HG03460 (cell line): ENCODE measurements at regions not wholly inside any gene's neighbourhood (a gene's known extent, or its start where the extent isn't known, plus 50 kb on each side); places are given as distances from the start of the nearest gene placed in this dataset.
"Not testable (repeated sequence)": the region's sequence is repeated elsewhere in the genome, so short reads cannot be mapped to it uniquely, and the experiment has no call there.

Source experiments
- ATAC-seq: cut with Tn5 transposase; IDR thresholded peaks from one replicate; pipeline ENCODE4 v1.9.1; 2021; ENCODE audit not compliant: unreplicated experiment

DNA sequence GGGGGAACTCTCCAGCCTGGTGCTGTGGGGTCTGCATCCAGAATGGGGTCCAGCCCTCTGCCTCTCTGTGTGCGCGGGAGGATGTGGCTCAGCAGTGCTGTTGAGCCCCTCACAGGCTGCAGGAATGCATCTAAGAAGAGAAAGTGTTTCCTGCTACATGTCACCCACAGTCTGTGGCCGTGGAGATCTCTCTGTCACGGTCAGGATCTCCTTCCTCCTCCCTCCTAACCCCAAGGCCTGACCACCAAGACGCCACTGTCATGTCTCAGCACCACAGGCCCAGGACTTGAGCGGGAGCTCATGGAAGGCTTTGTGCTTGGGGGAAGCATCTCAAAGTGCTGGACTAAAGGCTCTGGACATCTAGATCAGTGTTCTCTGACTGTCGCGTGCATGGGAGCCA, 90.1 kb downstream of the SREK1 start:
- ATAC-seq = no peak

DNA sequence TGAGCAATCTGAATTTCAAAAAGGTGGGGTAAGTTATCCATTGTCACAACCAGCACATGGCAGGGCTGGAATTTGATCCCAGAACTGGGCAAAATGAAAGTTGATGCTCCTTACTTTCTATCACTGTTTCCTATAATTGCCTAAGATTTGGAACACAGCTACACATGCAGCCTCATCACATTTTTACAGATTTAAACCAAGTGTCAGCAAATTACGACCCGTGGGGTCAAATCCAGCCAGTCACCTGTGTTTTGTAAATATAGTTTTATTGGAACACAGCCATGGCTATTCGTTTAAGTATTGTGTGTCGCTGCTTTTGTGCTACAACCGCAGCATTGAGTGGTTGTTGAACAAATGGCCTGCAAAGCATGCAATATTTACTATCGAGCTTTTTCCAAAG, 94.3 kb downstream of the SREK1 start:
- ATAC-seq = no peak

DNA sequence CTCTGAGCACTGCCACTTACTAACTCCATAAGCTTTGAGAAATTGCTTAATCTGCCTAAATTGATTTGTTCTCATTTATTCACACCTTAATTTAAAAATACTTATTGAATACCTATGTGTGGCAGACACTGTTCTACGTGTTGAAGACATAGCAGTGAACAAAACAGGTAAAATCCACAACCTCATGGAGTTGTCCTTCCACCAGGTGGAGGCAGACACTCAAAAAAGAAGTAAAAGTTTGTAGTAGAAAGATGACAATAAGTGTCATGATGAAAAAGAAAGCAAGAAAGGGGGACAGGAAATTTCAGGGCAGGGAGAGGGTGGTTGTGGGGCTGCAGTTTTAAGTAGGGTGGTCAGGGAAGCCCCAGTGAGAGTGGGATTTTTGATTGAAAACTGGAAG, 94.9 kb downstream of the SREK1 start:
- no peak for ATAC-seq

DNA sequence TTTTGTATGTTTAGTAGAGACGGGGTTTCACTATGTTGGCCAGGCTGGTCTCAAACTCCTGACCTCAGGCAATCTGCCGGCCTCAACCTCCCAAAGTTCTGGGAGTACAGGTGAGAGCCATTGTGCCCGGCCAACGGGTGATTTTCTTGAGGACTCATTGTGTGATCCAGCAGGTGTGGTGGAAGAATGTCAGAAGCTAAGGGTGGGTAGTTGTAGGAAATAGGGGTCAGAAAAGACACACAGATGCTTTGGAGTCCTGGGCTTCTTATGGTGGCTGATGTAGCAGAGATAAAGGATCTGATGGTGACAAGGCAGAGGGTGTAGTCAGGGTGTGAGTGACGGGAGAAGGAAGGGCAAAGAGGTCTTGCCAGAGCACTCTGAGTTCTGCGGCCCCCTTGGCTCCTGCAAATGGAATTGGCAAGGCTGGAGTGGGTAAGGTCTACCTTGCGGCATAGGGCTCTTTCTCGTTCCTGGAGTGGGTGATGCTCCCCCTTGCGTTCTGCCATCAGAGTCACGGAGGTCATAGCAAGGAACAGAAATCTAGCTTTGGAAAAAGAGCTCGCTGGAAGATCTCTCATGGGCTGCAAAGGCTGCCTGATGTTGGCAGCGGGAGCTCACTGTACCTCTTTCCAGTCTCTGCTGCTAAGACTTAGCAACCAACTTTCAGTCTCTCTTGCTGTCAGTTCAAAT, 97.2 kb downstream of the SREK1 start:
- no peak for ATAC-seq

DNA sequence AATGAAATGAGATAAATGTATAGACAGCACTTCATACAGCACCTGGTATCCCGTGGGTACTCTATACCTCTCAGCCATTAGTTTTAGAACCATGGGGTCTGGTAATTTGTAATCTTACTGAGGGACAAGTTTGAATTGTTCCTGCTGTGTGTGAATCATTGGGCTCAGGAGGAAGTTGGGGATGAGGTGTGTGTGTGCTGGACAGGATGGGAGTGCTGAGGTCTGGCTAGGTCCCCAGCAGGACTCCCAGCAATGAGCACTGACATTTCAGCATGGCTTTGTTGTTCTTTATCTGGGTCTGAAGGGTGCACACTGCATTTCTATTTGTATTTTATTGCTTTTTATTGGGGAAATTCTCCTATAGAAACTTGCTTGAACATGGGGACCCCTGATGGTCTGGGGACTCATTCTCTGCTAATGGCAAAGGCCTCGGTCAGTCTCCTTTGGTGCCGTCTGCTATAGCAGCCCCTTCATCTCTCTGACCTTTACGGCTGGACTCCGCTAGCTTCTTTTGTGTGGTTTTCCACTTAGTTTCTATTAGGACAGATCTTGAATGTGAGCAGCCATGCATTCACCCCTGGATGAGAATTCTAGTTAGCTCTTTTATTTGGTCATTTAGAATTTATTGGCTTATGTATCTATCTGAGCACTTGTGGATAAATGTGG, 98.1 kb downstream of the SREK1 start:
- ATAC-seq = no peak

DNA sequence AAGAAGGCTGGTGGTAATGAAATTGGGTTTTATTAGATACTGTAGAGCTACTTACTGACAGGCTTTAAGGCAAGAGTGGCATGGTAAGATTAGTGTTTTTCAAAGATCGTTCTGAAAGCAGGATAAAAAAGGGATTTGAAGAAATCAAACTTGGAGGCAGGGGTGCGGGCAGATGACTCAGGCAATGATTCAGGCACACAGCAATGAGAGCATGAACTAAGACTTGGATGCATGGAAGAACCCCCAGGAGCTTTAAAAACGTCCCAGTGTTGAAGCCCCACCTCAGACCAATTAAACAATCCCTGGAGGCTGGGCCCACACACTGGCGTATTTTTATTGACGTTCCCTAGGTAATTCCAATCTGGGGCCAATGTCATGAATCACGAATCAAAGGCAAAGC, 102.5 kb downstream of the SREK1 start:
- ATAC-seq = no peak

DNA sequence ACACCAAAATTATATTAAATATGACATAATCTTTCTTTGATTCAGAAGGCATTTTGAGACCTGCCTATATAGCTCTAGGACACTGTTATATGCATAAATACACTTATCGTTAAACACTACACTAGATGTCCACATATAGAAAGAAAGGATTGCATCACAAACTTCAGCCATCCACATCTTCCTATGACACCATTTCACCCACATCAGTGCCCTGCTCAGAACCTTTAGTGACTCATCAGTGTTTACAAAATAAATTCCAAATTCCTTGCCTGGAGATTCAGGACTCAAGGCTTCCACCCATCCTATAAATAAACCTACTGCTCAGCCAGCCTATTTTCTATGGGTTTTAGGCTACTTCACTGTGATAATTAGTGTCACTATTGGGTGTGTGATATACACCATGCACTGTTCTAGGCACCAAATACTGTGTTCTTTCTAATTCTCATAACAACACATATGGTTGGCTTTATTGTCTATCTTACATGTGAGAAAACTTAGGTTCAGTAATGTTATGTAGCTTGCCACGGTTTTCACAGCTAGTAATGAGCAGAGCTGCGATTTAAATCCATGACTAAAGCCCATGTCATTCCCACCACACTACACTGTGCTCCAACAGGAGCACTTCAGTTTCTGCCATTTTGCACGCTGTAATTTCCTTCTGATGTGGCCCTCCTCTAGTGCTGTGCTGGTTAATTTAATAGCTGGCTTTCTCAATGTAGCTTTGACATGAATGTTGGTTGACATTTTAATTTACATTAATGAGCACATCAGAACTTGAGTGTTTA, 103.3 kb downstream of the SREK1 start:
- no peak for ATAC-seq

DNA sequence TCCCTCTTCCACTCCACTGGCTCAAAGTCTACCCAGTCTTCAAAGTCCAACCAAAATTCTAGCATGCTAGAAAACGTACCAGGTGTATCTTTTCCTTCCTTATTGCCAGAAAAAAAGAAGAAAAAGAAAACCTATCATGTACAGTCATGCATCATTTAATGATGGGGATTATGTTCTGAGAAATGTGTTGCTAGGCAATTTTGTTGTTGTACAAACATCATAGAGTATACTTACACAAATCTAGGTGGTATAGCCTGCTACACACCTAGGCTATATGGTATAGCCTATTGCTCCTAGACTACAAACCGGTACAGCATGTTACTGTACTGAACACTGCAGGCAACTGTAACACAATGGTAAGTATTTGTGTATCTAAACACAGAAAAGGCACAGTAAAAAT, 104.8 kb downstream of the SREK1 start:
- ATAC-seq = no peak

DNA sequence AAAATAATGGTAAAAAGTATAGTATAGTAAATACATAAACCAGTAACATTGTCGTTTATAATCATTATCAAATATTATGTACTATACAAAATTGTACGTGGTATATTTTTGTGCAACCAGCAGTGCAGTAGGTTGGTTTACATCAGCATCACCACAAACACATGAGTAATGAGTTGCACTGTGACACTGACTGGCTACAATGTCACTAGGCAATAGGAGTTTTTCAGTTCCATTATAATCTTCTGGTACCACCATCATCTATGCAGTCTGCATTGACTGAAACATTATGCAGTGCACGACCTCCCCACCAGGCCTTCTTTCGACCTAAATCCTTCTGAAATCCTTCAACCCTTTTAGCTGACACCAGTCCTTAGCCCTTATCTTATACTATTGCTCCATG, 105.8 kb downstream of the SREK1 start:
- ATAC-seq = no peak

DNA sequence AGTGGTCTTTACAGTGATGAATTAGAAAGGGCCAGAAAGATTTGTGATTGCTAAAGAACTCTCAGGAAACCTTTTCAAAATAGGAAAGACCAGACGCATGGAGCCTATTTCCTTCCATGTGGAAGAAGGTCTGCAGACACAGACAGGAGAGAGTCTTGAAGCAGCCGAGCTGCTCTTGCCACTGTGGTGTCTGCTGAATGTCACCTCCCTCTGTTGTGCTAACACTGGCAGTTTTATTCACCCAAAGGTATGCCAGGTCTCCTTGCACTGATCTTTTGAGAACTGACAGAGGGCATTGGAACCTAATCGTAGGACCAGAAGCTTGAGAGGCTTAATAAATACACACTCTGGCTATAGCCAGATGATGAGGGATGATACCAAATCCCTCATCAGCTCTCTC, 108.7 kb downstream of the SREK1 start:
- no peak for ATAC-seq

DNA sequence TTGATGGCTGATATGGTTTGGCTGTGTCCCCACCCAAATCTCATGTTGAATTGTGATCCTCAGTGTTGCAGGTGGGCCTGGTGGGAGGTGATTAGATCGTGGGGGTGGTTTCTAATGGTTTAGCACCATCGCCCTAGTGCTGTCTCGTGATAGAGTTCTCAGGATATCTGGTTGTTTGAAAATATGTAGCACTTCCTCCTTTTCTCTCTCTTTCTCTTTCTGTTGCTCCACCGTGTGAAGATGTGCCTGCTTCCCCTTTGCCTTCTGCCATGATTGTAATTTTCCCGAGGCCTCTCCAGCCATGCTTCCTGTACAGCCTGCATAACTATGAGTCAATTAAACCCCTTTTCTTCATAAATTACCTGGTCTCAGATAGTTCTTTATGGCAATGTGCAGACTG, 111.6 kb downstream of the SREK1 start:
- ATAC-seq = no peak

DNA sequence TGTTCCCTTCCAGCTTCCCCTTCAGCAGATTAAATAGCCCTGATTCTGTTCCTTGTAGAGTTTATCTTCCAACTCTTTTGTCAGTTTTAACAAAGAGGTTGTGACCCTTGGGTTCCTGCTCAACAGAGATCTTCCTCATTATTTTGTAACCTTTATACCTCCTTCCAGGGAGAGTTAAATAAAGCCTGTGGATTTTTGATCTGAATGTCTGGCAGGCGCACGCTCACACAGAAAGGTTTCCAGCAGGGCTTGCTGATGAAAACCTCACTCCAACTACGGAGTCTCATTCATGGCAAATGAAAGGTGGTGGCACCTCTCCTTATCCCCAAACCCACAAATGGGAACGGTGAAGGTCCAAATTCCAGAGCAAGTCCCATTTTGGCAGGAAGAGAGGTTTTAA, 129.0 kb downstream of the SREK1 start:
- ATAC-seq = no peak

DNA sequence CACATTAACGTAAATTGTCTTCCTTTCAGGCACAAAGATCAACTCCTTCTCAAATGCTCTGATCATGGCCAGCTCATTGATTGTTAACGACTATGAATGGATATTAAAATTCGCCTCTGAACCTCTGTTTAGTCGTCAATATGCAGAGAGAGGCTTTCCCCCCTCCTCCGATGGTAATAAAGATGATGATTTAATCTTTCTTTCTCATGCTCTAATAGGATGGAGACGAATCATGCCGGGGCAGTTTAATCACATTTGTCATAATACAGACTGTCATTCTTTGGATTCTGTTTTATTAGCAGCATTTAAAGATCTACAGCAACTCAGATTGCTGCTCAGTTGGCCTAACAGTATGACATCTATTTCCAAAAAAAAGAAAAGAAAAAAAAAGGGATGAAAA, 132.9 kb downstream of the SREK1 start:
- ATAC-seq = no peak

DNA sequence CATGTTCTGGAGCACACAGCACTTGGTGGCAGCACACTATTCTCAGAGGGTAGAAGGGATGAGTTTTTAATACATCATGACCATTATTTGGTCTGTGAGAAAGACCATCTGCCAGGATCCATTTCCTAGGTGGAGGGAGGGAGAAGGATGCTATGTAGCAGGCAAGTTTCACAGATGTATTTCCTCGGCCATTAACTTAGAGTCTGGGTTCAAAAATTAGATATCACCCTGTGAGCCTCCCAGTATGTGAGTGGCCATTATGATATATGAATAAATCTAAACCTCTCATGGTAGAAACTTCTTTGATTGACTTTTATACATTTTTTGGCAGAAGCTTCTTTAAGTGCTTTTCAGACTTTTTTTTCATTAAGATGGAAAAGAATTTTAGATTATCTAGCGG, 133.9 kb downstream of the SREK1 start:
- ATAC-seq = no peak

DNA sequence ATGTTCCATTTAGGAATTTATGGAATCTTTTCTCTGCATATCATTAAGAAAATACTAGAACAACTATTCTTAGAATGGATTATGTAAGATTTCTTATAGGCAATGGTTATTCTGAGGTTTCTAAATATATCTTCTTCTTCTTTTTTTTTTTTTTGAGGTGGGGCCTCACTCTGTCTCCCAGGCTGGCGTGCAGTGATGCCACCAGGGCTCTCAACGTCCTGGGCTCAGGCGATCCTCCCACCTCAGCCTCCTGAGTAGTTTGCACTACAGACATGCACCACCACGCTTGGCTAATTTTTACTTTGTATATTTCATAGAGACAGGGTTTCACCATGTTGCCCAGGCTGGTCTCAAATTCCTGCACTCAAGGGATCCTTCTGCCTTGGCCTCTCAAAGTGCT, 137.2 kb downstream of the SREK1 start:
- no peak for ATAC-seq

DNA sequence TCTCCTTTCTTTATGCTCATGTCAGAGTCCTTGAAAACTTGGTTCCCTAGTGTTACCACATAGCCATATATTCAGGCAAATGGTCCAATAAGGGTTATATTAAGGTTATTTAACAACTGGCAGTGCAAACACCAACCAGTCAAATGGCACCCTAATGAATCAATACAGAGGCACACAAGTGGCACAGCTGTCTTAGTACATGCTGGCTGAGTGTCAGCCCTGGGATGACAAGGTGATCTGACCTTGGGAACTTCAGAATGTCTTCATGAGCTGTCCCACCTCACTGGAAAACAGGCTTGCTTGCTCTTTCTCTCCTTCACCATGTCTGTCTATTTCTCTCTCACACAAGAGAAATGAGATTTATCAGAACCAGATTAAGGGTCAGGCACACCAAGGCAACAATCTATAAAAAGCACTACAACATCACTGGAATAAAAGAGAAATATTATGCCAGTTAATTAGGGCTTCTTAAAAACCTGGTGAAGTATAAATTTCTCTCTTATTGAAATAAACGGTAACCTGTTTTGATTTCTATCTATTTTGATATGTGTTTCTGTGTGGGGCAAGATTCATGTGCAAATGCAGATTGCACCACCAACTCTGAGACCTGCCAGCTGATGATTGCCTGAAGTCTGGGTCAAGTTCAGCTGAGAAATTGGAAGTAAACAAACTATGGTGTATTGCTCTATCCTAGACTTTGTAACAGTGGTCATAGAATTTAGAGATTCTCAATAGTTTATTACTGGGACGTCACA, 140.7 kb downstream of the SREK1 start:
- ATAC-seq = no peak

DNA sequence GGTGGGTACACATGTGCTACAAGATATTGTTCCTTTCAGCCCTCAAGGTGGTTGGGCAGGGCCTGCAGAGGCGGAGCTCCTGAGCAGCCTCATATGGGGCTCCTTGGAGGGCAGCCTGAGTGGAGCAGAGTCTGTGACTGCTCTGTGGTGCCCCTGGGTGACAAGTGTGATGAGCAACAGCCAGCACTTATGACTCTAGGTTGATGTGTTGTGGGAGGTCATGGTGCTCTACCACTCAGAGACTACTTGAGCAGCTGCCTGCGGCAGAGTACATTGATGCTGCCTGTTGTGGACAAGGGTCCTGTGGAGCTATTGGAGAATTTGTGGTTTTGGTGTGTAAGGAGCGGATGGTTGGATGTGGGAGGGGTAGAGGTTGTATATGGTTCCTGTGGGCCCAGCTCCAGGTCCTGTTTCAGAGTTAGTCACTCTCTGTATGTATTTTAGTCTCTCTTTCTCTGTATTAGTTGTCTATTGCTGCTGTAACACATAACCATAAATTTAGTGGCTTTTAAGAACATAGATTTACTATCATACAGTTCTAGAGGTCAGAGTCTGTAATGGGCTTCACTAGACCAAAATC, 141.3 kb downstream of the SREK1 start:
- ATAC-seq = no peak

DNA sequence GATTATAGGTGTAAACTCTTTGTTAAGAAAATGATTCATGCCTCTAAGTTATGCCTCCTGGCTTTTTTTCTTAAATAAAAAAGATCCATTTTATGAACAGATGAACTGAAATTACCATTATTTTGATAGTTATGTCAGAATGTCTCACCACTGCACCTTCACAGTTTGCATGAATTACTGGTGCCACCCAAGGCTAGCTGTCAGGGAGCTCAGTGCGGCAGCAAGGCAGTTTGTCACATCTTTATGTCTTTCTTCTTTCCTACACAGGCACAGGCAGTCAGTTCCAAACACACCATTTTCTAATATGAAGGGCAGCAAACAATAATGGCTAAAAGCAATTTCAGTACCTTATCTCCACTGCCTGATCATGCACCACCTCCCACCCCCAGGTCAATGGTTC, 147.7 kb downstream of the SREK1 start:
- ATAC-seq = no peak

DNA sequence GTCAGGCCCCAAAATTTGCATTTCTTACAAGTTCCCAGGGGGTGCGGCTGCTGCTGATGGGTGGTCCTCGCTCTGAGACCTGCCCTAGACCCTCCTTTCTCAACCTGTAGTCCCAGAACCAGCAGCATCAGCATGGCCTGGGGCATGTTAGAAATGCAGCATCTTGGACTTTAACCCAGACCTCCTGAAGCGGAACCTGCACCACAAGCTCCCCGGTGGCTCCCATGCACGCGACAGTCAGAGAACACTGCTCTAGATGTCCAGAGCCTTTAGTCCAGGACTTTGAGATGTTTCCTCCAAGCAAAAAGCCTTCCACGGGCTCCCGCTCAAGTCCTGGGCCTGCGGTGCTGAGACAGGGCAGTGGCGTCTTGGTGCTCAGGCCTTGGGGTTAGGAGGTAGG, 149.8 kb downstream of the SREK1 start:
- ATAC-seq = not testable (repeated sequence)

DNA sequence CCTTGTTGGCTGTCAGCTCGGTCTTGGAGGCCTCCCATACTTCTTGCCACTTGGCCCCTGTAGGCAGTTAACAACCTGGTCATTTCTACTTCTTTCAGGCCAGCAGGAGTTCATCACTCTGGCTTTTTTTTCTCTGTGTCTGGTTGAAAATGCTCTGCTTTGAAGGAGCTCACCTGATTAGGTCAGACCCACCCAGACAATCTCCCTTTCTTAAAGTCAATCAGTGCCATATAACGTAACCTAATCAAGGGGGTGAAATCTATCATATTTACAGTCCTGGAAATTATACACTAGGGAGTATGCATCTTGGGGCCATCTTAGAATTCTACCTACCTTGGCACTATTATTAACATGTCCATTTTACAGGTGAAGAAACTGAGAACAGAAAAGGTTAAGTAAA, 155.4 kb downstream of the SREK1 start:
- ATAC-seq = no peak

DNA sequence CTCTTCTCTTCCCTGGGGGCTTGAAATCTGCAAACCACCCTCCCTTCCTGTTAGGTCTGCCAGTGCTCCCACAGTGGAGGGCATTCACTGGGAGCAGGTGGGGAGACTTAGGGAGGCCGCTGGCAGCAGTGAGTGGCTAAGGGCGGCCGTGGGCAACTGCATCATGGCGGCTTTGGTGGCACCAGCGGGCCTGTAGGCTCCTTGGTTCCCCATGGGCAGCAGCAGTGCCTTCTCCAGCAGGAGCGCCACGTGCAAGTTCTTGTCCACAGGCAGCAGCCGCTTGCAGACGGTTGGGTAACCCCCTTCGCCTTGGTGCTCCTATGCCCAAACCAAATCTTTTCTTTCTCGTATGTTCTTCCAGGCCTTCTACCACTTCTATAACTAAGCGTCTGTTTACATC, 158.2 kb downstream of the SREK1 start:
- ATAC-seq = no peak
